ENCODE measurements at regions not wholly inside any gene's neighbourhood (a gene's known extent, or its start where the extent isn't known, plus 50 kb on each side); places are given as distances from the start of the nearest gene placed in this dataset.

DNA sequence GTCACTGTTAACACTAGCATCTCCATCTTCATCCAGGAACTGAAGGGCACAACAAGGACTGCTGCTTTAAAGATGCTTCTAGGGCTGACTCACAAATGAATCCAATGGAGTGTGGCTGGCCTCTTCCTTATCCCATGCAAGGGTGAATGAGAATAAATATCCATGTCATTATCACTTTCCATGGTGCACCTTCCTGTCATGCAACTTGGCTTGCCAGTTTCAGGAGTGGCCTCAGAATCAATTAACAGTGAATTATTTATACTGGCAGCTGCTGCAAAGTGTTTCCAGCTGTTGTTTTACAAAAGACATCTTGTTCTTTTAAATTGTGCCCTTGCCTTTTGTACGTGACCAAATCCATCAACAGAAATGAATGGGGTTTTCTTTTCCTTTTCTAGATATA, 499.3 kb upstream of the TMEM132C start:
- H4K8ac ChIP-seq (replicated peaks; ENCODE audit: insufficient read length, low read depth, low read length), result no peak overlapping the region
- Mint-ChIP-seq H3K4me1 (peaks cover 13 to 15% of the 10 kb centered on the region in 2 experiments), H3K27ac (no peak overlapping the region), H3K9me3 (peaks cover 8 to 13% of the 10 kb centered on the region in 2 experiments; a peak in 4 of 5 replicates), H3K27me3 (ENCODE audit: low read depth) (peaks cover 7% of the 10 kb centered on the region; the same call in 1 of the 2 replicates), H3K36me3 (ENCODE audit: insufficient read depth in 1 of 3, low read depth in 3 of 3) (peaks cover 0 to 9% (median 4%) of the 10 kb centered on the region in 3 experiments; a peak in 2 of 7 replicates), H3K4me3 (no peak overlapping the region)
- H2AK5ac ChIP-seq (ENCODE audit: insufficient read length, low read length), result no peak overlapping the region
- no peaks in the 10 kb centered on the region for H3K79me2 ChIP-seq (ENCODE audit: insufficient read depth, low read length)
- no peak overlapping the region for H3K27ac ChIP-seq (ENCODE audit: insufficient read length, low read depth, low read length)
- H2BK120ac ChIP-seq (ENCODE audit: low read depth, low read length, poor library complexity, severe bottlenecking), result no peak overlapping the region
- H3K4ac ChIP-seq (ENCODE audit: low read depth, low read length), result no peak overlapping the region
- TF ChIP-seq, protein P1, sequence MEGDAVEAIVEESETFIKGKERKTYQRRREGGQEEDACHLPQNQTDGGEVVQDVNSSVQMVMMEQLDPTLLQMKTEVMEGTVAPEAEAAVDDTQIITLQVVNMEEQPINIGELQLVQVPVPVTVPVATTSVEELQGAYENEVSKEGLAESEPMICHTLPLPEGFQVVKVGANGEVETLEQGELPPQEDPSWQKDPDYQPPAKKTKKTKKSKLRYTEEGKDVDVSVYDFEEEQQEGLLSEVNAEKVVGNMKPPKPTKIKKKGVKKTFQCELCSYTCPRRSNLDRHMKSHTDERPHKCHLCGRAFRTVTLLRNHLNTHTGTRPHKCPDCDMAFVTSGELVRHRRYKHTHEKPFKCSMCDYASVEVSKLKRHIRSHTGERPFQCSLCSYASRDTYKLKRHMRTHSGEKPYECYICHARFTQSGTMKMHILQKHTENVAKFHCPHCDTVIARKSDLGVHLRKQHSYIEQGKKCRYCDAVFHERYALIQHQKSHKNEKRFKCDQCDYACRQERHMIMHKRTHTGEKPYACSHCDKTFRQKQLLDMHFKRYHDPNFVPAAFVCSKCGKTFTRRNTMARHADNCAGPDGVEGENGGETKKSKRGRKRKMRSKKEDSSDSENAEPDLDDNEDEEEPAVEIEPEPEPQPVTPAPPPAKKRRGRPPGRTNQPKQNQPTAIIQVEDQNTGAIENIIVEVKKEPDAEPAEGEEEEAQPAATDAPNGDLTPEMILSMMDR (conservative IDR thresholded peaks at IDR 0.05), result no peak
- no peaks in the 10 kb centered on the region for H3K27me3 ChIP-seq (ENCODE audit: insufficient read depth, low read length)
- H2BK5ac ChIP-seq (ENCODE audit: insufficient read length, low read length), result no peak overlapping the region
- H4K20me1 ChIP-seq (ENCODE audit: control insufficient read depth, insufficient read depth, insufficient read length), result no peaks in the 10 kb centered on the region
- no peak overlapping the region for H4K5ac ChIP-seq (ENCODE audit: insufficient read length, low read depth, low read length)
- H3K4me2 ChIP-seq (ENCODE audit: insufficient read depth, insufficient read length, low read length), result no peak overlapping the region
- no peak overlapping the region for H3K14ac ChIP-seq (ENCODE audit: insufficient read depth, low read length)
- no peak overlapping the region for H2BK12ac ChIP-seq (ENCODE audit: insufficient read length, low read depth, low read length)
- WGBS (ENCODE audit: extremely low coverage, insufficient read length, low lambda C conversion rate), result no CpG with 5 or more reads among the region's 1 CpG
- no peak overlapping the region for H2BK20ac ChIP-seq (ENCODE audit: low read depth, low read length, poor library complexity, severe bottlenecking)
- no peaks in the 10 kb centered on the region for H3K23me2 ChIP-seq (ENCODE audit: insufficient read length, low read depth, low read length, poor library complexity, severe bottlenecking)
- no peak overlapping the region for H3K9ac ChIP-seq (ENCODE audit: extremely low read depth, insufficient read length, low read length)
- no peaks in the 10 kb centered on the region for H3K4me1 ChIP-seq (ENCODE audit: insufficient read depth, low read length)
- H2AFZ ChIP-seq (ENCODE audit: low read length), result no peak overlapping the region
- no peak overlapping the region for H3K18ac ChIP-seq (ENCODE audit: insufficient read length, low read depth, low read length)
- no peak overlapping the region for H3T11ph ChIP-seq (ENCODE audit: low read length)
- H3K9me3 ChIP-seq (ENCODE audit: control insufficient read depth, low read depth, low read length), result no peaks in the 10 kb centered on the region
- DNase-seq, result no peak
- H4K91ac ChIP-seq (ENCODE audit: insufficient read length, low read depth, low read length), result no peak overlapping the region
- H3K23ac ChIP-seq (ENCODE audit: insufficient read length, low read depth, low read length), result no peak overlapping the region
- no peak overlapping the region for H3K56ac ChIP-seq (ENCODE audit: insufficient read length, low read depth, low read length)
- no peak overlapping the region for H2BK15ac ChIP-seq (ENCODE audit: low read depth, low read length)
- no peaks in the 10 kb centered on the region for H3K79me1 ChIP-seq (ENCODE audit: insufficient read depth, low read depth, low read length, poor library complexity, severe bottlenecking)

All from H9 (cell line).